DOHH2 (cell line): ENCODE measurements at regions not wholly inside any gene's neighbourhood (a gene's known extent, or its start where the extent isn't known, plus 50 kb on each side); places are given as distances from the start of the nearest gene placed in this dataset.

ENCODE experiments used
- H3F3A ChIP-seq: fragments of 200-600 bp; sonication (generic), shearing (Covaris generic); 2 replicates; pipeline ENCODE4 v1.6.0; 2016; ENCODE audit warnings: antibody characterized with exemption, mild to moderate bottlenecking; ENCODE audit not compliant: control insufficient read depth, insufficient read depth
- H3K27ac ChIP-seq: fragments of 200-600 bp; sonication (generic); 2 replicates; pipeline ENCODE4 v1.5.1; 2014; ENCODE audit warnings: low read depth, mild to moderate bottlenecking, low read length, moderate library complexity
- H3K27me3 ChIP-seq: fragments of 200-600 bp; sonication (generic); 2 replicates; pipeline ENCODE4 v1.6.1; 2014; ENCODE audit warnings: mild to moderate bottlenecking, low read length, mixed read lengths; ENCODE audit not compliant: control insufficient read depth
- H3K36me3 ChIP-seq: fragments of 200-600 bp; sonication (generic); 2 replicates; pipeline ENCODE4 v1.6.1; 2014; ENCODE audit warnings: mild to moderate bottlenecking, low read length, moderate library complexity, mixed read lengths; ENCODE audit not compliant: control insufficient read depth
- H3K4me1 ChIP-seq: fragments of 200-600 bp; sonication (generic); 2 replicates; pipeline ENCODE4 v1.6.1; 2014; ENCODE audit warnings: mild to moderate bottlenecking, low read length, mixed read lengths; ENCODE audit not compliant: control insufficient read depth
- H3K4me2 ChIP-seq: fragments of 200-600 bp; sonication (generic); 2 replicates; pipeline ENCODE4 v1.6.0; 2014; ENCODE audit warnings: mild to moderate bottlenecking, low read length, moderate library complexity
- H3K4me3 ChIP-seq: fragments of 200-600 bp; sonication (generic); 2 replicates; pipeline ENCODE4 v1.5.1; 2014; ENCODE audit warnings: mild to moderate bottlenecking, low read length, mixed read lengths
- H3K79me2 ChIP-seq: fragments of 200-600 bp; sonication (generic); 2 replicates; pipeline ENCODE4 v1.6.1; 2014; ENCODE audit warnings: mild to moderate bottlenecking, low read length, mixed read lengths; ENCODE audit not compliant: control insufficient read depth
- H3K9me2 ChIP-seq: fragments of 200-600 bp; sonication (generic); replicated peaks from 2 replicates; pipeline ENCODE4 v1.6.1; 2014; ENCODE audit warnings: mild to moderate bottlenecking, low read length, mixed read lengths; ENCODE audit not compliant: control insufficient read depth
- H3K9me3 ChIP-seq: fragments of 200-600 bp; sonication (generic); 2 replicates; pipeline ENCODE4 v1.6.1; 2014; ENCODE audit warnings: antibody characterized with exemption, low read length, mixed read lengths; ENCODE audit not compliant: control insufficient read depth, insufficient read depth
- H4K20me1 ChIP-seq: fragments of 200-600 bp; sonication (generic); 2 replicates; pipeline ENCODE4 v1.6.0; 2014; ENCODE audit warnings: low read depth, mild to moderate bottlenecking, antibody characterized with exemption, low read length, moderate library complexity; ENCODE audit not compliant: control insufficient read depth, insufficient read depth
- EZH2phosphoT487 ChIP-seq: fragments of 200-600 bp; sonication (generic); IDR thresholded peaks from 2 replicates; pipeline ENCODE4 v1.6.1; 2017; ENCODE audit warnings: borderline replicate concordance, mild to moderate bottlenecking, antibody characterized with exemption, low read length, moderate library complexity, mixed read lengths
- TF ChIP-seq, protein P1 (sequence below): fragments of 200-600 bp; sonication (generic); IDR thresholded peaks from one replicate; pipeline ENCODE4 v1.5.1; 2014; ENCODE audit warnings: antibody characterized with exemption, mild to moderate bottlenecking, low read depth, low read length; ENCODE audit not compliant: poor library complexity, severe bottlenecking

DNA sequence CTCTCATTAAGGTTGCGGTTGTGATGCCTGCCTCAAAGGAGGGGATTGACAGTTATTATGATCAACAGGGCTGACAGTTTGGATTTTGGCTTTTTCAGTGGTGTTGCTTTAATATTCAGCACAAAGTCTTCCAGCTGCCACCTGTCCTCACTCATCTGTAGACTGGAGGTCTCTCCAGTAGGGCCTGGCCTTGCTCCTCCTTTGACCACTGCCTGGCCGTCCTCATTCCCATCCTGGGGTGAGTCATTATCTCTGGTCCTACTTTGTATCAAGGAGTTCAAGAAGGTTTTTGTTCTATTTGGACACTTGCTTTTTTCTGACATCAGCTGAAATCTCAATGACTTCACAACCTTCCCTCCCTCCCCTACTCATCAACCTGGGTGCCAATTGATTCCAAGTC, 95.1 kb upstream of the ZPLD1 start:
- H3K9me3 ChIP-seq = no peaks in the 10 kb centered on the region
- H3K4me2 ChIP-seq = no peak overlapping the region
- H3F3A ChIP-seq = no peaks in the 10 kb centered on the region
- no peaks in the 10 kb centered on the region for H3K36me3 ChIP-seq
- TF ChIP-seq EZH2phosphoT487 = no peak
- H3K4me1 ChIP-seq = no peaks in the 10 kb centered on the region
- no peak overlapping the region for H3K4me3 ChIP-seq
- no peaks in the 10 kb centered on the region for H3K79me2 ChIP-seq
- no peaks in the 10 kb centered on the region for H3K9me2 ChIP-seq
- no peak overlapping the region for H3K27ac ChIP-seq
- H4K20me1 ChIP-seq = no peaks in the 10 kb centered on the region
- no peaks in the 10 kb centered on the region for H3K27me3 ChIP-seq

GRCh38 chr3:102346897-102347296, 87.9 kb upstream of the ZPLD1 start:
- Histone ChIP-seq H3K9me2 (no peaks in the 10 kb centered on the region; the same call in 1 of the 2 replicates), H3K4me3 (no peak overlapping the region), H3K27ac (no peak overlapping the region), H4K20me1 (no peaks in the 10 kb centered on the region), H3K36me3 (no peaks in the 10 kb centered on the region), H3K4me2 (no peak overlapping the region), H3K27me3 (no peaks in the 10 kb centered on the region), H3K79me2 (no peaks in the 10 kb centered on the region), H3K9me3 (no peaks in the 10 kb centered on the region), H3K4me1 (no peaks in the 10 kb centered on the region), H3F3A (no peaks in the 10 kb centered on the region)
- no peak for TF ChIP-seq EZH2phosphoT487
- TF ChIP-seq, protein P1, sequence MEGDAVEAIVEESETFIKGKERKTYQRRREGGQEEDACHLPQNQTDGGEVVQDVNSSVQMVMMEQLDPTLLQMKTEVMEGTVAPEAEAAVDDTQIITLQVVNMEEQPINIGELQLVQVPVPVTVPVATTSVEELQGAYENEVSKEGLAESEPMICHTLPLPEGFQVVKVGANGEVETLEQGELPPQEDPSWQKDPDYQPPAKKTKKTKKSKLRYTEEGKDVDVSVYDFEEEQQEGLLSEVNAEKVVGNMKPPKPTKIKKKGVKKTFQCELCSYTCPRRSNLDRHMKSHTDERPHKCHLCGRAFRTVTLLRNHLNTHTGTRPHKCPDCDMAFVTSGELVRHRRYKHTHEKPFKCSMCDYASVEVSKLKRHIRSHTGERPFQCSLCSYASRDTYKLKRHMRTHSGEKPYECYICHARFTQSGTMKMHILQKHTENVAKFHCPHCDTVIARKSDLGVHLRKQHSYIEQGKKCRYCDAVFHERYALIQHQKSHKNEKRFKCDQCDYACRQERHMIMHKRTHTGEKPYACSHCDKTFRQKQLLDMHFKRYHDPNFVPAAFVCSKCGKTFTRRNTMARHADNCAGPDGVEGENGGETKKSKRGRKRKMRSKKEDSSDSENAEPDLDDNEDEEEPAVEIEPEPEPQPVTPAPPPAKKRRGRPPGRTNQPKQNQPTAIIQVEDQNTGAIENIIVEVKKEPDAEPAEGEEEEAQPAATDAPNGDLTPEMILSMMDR = no peak

- Histone ChIP-seq H3K4me3 (no peak overlapping the region), H3K4me2 (no peak overlapping the region), H3K9me3 (no peaks in the 10 kb centered on the region), H3K27me3 (no peaks in the 10 kb centered on the region), H3K79me2 (no peaks in the 10 kb centered on the region), H4K20me1 (no peaks in the 10 kb centered on the region), H3F3A (no peaks in the 10 kb centered on the region), H3K27ac (no peak overlapping the region), H3K9me2 (no peaks in the 10 kb centered on the region; the same call in 1 of the 2 replicates), H3K36me3 (no peaks in the 10 kb centered on the region), H3K4me1 (no peaks in the 10 kb centered on the region)
- TF ChIP-seq EZH2phosphoT487 = no peak
Observed at GRCh38 chr3:102348904-102349303, 85.9 kb upstream of the ZPLD1 start.

DNA sequence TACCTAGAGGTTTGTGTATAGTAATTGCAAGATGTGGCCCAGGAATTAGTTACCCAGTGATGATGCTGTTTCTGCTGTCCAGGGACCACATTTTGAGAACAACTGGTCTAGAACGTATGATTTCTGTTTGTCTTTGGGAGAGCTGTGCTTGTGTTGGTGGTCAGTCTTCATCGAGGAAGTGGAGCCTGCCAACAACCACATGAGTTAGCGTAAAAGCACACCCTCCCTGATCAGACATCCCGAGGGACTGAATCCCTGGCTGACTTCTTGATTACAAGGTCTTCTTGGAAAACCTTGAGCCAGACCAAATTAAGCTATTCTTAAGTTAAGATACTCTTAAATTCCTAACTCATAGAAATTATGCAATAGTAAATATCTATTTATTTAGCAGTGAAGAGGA, 81.7 kb upstream of the ZPLD1 start:
- Histone ChIP-seq H3K79me2 (no peaks in the 10 kb centered on the region), H3K36me3 (no peaks in the 10 kb centered on the region), H3K27ac (no peak overlapping the region), H3K4me3 (no peak overlapping the region), H3K4me1 (no peaks in the 10 kb centered on the region), H3K9me3 (no peaks in the 10 kb centered on the region), H3K9me2 (no peaks in the 10 kb centered on the region), H3K27me3 (no peaks in the 10 kb centered on the region), H4K20me1 (no peaks in the 10 kb centered on the region), H3K4me2 (no peak overlapping the region), H3F3A (no peaks in the 10 kb centered on the region)
- TF ChIP-seq, protein P1 = no peak
